ENCODE measurements at regions not wholly inside any gene's neighbourhood (a gene's known extent, or its start where the extent isn't known, plus 50 kb on each side); places are given as distances from the start of the nearest gene placed in this dataset.

- no peak for TF ChIP-seq CTCF (IDR thresholded peaks at IDR 0.05; ENCODE audit: low read length)
- TF ChIP-seq EZH2phosphoT487 (IDR thresholded peaks at IDR 0.05; ENCODE audit: low read length) = no peak
- TF ChIP-seq EZH2 (optimal IDR thresholded peaks at IDR 0.05; ENCODE audit: low read depth, low read length) = no peak
- no peak for DNase-seq
- no peak overlapping the region for H3K4me2 ChIP-seq (ENCODE audit: low read depth, low read length)
- H2AFZ ChIP-seq (ENCODE audit: low read length) = no peak overlapping the region
- no peaks in the 10 kb centered on the region for H3K27me3 ChIP-seq (replicated peaks; ENCODE audit: insufficient read depth, low read length)
- no peaks in the 10 kb centered on the region for H3K9me2 ChIP-seq (replicated peaks; ENCODE audit: insufficient read depth, low read length)
- no peaks in the 10 kb centered on the region for H3K36me3 ChIP-seq (replicated peaks; ENCODE audit: insufficient read depth, low read length)
- no peak overlapping the region for H3K9ac ChIP-seq (ENCODE audit: low read length)
- H3K79me2 ChIP-seq (ENCODE audit: low read length) = no peaks in the 10 kb centered on the region
- H3F3A ChIP-seq (ENCODE audit: insufficient read depth, low read length) = no peaks in the 10 kb centered on the region
- H4K20me1 ChIP-seq (ENCODE audit: insufficient read depth, low read length) = no peaks in the 10 kb centered on the region
- H3K4me1 ChIP-seq (ENCODE audit: low read length) = 0 out of 2 replicates have a peak, but pooled peaks cover 5% of the 10 kb centered on the region
- no peak overlapping the region for H3K4me3 ChIP-seq (ENCODE audit: low read length)
- no peak overlapping the region for H3K27ac ChIP-seq (ENCODE audit: low read length)
- no peaks in the 10 kb centered on the region for H3K9me3 ChIP-seq (replicated peaks; ENCODE audit: insufficient read depth, low read length)
Observed at GRCh38 chr4:55005910-55006309, 119.5 kb downstream of the KDR start.

- no peak for DNase-seq
- 0 out of 2 replicates have a peak, but pooled peaks cover 5% of the 10 kb centered on the region for H3K4me1 ChIP-seq (ENCODE audit: low read length)
- no peaks in the 10 kb centered on the region for H3K9me3 ChIP-seq (replicated peaks; ENCODE audit: insufficient read depth, low read length)
- no peaks in the 10 kb centered on the region for H3K9me2 ChIP-seq (replicated peaks; ENCODE audit: insufficient read depth, low read length)
- TF ChIP-seq CTCF (IDR thresholded peaks at IDR 0.05; ENCODE audit: low read length) (no peak), EZH2 (optimal IDR thresholded peaks at IDR 0.05; ENCODE audit: low read depth, low read length) (no peak), EZH2phosphoT487 (IDR thresholded peaks at IDR 0.05; ENCODE audit: low read length) (no peak)
- H3K36me3 ChIP-seq (replicated peaks; ENCODE audit: insufficient read depth, low read length) = no peaks in the 10 kb centered on the region
- no peaks in the 10 kb centered on the region for H3F3A ChIP-seq (ENCODE audit: insufficient read depth, low read length)
- H3K27me3 ChIP-seq (replicated peaks; ENCODE audit: insufficient read depth, low read length) = no peaks in the 10 kb centered on the region
- no peak overlapping the region for H3K9ac ChIP-seq (ENCODE audit: low read length)
- H4K20me1 ChIP-seq (ENCODE audit: insufficient read depth, low read length) = no peaks in the 10 kb centered on the region
- H3K4me2 ChIP-seq (ENCODE audit: low read depth, low read length) = no peak overlapping the region
- H3K4me3 ChIP-seq (ENCODE audit: low read length) = no peak overlapping the region
- H2AFZ ChIP-seq (ENCODE audit: low read length) = no peak overlapping the region
- no peak overlapping the region for H3K27ac ChIP-seq (ENCODE audit: low read length)
- no peaks in the 10 kb centered on the region for H3K79me2 ChIP-seq (ENCODE audit: low read length)
Observed at GRCh38 chr4:55004831-55005230, 120.6 kb downstream of the KDR start.

DNA sequence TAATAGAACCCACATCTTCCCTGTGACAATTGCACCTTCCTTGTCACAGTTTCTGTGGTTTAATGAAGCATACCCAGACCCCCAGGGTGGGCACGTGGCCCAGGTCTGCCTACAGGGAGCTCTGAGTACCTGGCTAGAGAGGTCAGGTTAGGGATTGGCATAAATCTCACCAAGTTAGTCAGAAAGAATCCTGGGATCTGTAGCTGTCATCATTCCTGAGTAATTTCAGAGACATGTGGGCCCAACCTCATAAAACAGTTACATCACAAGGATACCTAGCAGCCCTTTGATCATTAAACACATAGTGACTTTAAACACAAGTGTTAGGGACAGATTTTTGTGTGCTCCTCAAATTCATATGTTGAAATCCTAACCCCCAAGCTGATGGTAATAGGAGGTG is 123.0 kb downstream of the KDR start:
- TF ChIP-seq CTCF (IDR thresholded peaks at IDR 0.05; ENCODE audit: low read length) (no peak), EZH2phosphoT487 (IDR thresholded peaks at IDR 0.05; ENCODE audit: low read length) (no peak), EZH2 (optimal IDR thresholded peaks at IDR 0.05; ENCODE audit: low read depth, low read length) (no peak)
- Histone ChIP-seq H3F3A (ENCODE audit: insufficient read depth, low read length) (no peaks in the 10 kb centered on the region), H3K27me3 (replicated peaks; ENCODE audit: insufficient read depth, low read length) (no peaks in the 10 kb centered on the region), H3K9ac (ENCODE audit: low read length) (no peak overlapping the region), H3K27ac (ENCODE audit: low read length) (no peak overlapping the region), H3K4me3 (ENCODE audit: low read length) (no peak overlapping the region), H4K20me1 (ENCODE audit: insufficient read depth, low read length) (no peaks in the 10 kb centered on the region), H3K79me2 (ENCODE audit: low read length) (no peaks in the 10 kb centered on the region), H3K4me1 (ENCODE audit: low read length) (0 out of 2 replicates have a peak, but pooled peaks cover 5% of the 10 kb centered on the region), H3K9me2 (replicated peaks; ENCODE audit: insufficient read depth, low read length) (no peaks in the 10 kb centered on the region), H2AFZ (ENCODE audit: low read length) (no peak overlapping the region), H3K9me3 (replicated peaks; ENCODE audit: insufficient read depth, low read length) (no peaks in the 10 kb centered on the region), H3K4me2 (ENCODE audit: low read depth, low read length) (no peak overlapping the region), H3K36me3 (replicated peaks; ENCODE audit: insufficient read depth, low read length) (no peaks in the 10 kb centered on the region)
- no peak for DNase-seq

Data from MM.1S (cell line).